GM10266 (cell line): ENCODE measurements at regions not wholly inside any gene's neighbourhood (a gene's known extent, or its start where the extent isn't known, plus 50 kb on each side); places are given as distances from the start of the nearest gene placed in this dataset.

Experiments used
- DNase-seq: peaks from one replicate; pipeline ENCODE4 v3.0.0; 2012; ENCODE audit errors: extremely low spot score
- TF ChIP-seq, protein P1 (sequence below): IDR thresholded peaks from 2 replicates; pipeline ENCODE4 v1.5.1; 2012; ENCODE audit warnings: mild to moderate bottlenecking, low read depth; ENCODE audit not compliant: control insufficient read depth, insufficient read depth; ENCODE audit errors: missing control alignments

DNA sequence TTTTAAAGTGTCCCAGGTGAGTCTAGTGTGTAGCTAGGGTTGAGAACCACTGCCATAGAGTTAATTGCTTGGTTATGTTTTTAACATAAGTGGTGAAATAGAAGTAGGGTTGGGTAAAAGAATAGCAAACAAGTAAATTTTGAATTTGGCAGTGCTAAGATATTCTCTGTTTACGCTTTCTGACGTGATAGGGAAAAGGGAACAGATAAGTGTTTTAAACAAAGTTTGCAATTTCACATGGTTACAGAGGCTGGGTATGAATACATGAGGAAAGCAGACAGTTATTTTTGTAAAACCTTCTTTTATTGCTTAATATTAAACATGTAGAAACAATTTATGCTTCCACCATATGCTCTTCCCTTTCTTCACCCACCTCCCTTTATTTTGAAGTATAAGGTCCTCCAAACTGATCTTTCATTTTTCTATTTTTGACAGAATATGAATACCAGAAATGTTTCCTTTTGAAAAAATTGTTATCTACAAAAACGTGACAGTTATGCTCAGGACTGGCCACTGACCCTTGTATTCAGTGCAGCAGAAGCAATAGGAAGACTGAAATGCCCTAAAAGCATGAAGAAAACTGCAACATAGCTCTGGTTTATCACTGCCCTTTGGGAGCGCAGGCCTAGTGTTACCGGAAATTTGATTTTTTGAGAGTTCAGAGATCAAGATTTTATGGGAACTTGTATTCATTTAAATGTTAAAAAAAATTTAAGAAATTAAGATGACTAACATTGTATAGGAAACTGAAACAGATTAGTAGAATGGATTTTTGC, 214.4 kb upstream of the ARSJ start:
- no peak for DNase-seq
- TF ChIP-seq, protein P1, sequence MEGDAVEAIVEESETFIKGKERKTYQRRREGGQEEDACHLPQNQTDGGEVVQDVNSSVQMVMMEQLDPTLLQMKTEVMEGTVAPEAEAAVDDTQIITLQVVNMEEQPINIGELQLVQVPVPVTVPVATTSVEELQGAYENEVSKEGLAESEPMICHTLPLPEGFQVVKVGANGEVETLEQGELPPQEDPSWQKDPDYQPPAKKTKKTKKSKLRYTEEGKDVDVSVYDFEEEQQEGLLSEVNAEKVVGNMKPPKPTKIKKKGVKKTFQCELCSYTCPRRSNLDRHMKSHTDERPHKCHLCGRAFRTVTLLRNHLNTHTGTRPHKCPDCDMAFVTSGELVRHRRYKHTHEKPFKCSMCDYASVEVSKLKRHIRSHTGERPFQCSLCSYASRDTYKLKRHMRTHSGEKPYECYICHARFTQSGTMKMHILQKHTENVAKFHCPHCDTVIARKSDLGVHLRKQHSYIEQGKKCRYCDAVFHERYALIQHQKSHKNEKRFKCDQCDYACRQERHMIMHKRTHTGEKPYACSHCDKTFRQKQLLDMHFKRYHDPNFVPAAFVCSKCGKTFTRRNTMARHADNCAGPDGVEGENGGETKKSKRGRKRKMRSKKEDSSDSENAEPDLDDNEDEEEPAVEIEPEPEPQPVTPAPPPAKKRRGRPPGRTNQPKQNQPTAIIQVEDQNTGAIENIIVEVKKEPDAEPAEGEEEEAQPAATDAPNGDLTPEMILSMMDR, result no peak

DNA sequence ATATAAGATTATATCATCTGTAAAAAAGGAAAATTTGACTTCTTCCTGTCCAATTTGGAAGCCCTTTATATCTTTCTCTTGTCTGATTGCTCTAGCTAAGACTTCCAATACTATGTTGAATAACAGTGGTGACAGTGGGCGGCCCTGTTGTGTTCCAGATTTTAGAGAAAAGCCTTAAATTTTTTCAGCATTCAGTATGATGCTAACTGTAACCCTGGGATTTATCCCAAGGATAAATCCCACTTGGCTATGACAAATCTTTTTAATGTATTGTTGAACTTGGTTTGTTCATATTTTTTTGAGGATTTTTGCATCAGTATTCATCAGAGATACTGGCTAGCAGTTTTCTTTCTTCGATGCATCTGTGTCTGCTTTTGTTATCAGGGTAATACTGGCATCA, 217.2 kb upstream of the ARSJ start:
- TF ChIP-seq, protein P1, result no peak
- no peak for DNase-seq

DNA sequence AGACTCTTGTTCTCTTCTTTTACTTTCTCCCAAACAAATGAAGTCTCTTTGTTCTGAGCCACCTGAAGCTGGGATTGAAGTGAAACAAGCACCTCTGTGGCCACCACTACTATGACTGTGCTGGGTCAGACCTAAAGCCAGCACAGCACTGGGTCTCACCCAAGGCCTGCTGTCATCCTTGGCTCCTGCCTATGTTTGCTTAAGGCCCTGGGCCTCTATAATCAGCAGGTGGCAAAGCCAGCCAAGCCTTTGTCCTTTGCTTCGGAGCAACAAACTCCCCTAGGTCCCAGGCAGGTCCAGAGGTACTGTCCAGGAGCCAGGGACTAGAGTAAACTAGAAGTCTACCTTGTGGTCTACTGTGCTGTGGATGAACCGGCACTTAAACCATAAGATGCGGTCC, 220.6 kb upstream of the ARSJ start:
- no peak for DNase-seq
- TF ChIP-seq, protein P1, result no peak

GRCh38 chr4:114205261-114205660, 225.8 kb upstream of the ARSJ start:
- TF ChIP-seq, protein P1, result no peak
- no peak for DNase-seq

GRCh38 chr4:114208574-114209151, 229.2 kb upstream of the ARSJ start:
- TF ChIP-seq, protein P1, result no peak
- DNase-seq, result no peak

- DNase-seq, result no peak
- TF ChIP-seq, protein P1, result no peak
These were observed 230.1 kb upstream of the ARSJ start for GRCh38 chr4:114209584-114209983.

GRCh38 chr4:114211556-114211955, 232.1 kb upstream of the ARSJ start:
- TF ChIP-seq, protein P1, result no peak
- no peak for DNase-seq
